ENCODE measurements at regions not wholly inside any gene's neighbourhood (a gene's known extent, or its start where the extent isn't known, plus 50 kb on each side); places are given as distances from the start of the nearest gene placed in this dataset.

DNA sequence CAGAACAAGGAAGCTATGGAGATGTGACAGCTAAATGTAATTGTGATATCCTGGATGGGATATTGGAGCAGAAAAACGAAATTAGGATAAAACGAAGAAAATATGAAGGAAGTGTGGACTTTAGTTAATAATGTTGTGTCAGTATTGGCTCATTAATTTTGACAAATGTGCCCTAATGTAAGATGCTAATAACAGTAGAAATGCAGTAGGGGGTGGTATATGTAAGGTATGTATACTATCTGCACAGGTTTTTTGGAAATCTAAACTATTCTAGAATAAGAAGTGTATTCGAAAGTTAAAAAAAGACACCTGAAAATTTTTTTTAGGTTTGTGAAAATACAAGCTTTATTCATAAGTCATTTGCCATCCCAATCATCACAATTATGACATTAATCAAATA lies 421.4 kb upstream of the B3GALT2 start:
- Histone ChIP-seq H3K79me2 (ENCODE audit: control insufficient read depth, insufficient read depth, low read length) (no peaks in the 10 kb centered on the region), H3K4me1 (ENCODE audit: control insufficient read depth, extremely low read depth, insufficient read depth, low read length) (no peaks in the 10 kb centered on the region), H3K27me3 (ENCODE audit: control insufficient read depth in 2 of 2, insufficient read depth in 2 of 2, low read length in 2 of 2) (no peaks in the 10 kb centered on the region), H2AFZ (ENCODE audit: low read depth, low read length) (no peak overlapping the region), H3K9me1 (replicated peaks; ENCODE audit: control insufficient read depth, extremely low read depth, insufficient read depth, low read length) (no peaks in the 10 kb centered on the region), H4K20me1 (replicated peaks; ENCODE audit: control insufficient read depth, extremely low read depth, insufficient read depth, low read length) (no peaks in the 10 kb centered on the region), H3K27ac (ENCODE audit: insufficient read depth, low read depth, low read length) (no peak overlapping the region), H3K36me3 (ENCODE audit: control insufficient read depth in 2 of 2, extremely low read depth in 1 of 2, insufficient read depth in 2 of 2, low read length in 2 of 2) (no peaks in the 10 kb centered on the region), H3K9ac (replicated peaks; ENCODE audit: extremely low read depth, insufficient read depth, low read length) (no peak overlapping the region), H3K9me3 (replicated peaks; ENCODE audit: control insufficient read depth, insufficient read depth, low read length) (no peaks in the 10 kb centered on the region), H3K4me2 (ENCODE audit: insufficient read depth, low read length) (no peak overlapping the region), H3K4me3 (replicated peaks in 1 of 3; ENCODE audit: insufficient read depth in 1 of 3, low read depth in 1 of 3, low read length in 3 of 3) (no peak overlapping the region)
- POLR2A ChIA-PET: no interaction called here
- DNase-seq (ENCODE audit: low read depth, low spot score) (no peak), FAIRE-seq (no peak)
- no TSS peak for BruUV-seq (replicated peaks)
- intact Hi-C loops (cut with micrococcal nuclease): no loop called here
- CTCF ChIA-PET: no interaction called here
- no peak for TF ChIP-seq POLR2AphosphoS5 (IDR thresholded peaks at IDR 0.05; ENCODE audit: insufficient read depth, low read depth, low read length)
- TF ChIP-seq, protein P1, sequence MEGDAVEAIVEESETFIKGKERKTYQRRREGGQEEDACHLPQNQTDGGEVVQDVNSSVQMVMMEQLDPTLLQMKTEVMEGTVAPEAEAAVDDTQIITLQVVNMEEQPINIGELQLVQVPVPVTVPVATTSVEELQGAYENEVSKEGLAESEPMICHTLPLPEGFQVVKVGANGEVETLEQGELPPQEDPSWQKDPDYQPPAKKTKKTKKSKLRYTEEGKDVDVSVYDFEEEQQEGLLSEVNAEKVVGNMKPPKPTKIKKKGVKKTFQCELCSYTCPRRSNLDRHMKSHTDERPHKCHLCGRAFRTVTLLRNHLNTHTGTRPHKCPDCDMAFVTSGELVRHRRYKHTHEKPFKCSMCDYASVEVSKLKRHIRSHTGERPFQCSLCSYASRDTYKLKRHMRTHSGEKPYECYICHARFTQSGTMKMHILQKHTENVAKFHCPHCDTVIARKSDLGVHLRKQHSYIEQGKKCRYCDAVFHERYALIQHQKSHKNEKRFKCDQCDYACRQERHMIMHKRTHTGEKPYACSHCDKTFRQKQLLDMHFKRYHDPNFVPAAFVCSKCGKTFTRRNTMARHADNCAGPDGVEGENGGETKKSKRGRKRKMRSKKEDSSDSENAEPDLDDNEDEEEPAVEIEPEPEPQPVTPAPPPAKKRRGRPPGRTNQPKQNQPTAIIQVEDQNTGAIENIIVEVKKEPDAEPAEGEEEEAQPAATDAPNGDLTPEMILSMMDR (IDR thresholded peaks at IDR 0.05; ENCODE audit: extremely low read depth in 1 of 2, insufficient read depth in 1 of 2, low read depth in 1 of 2, low read length in 2 of 2): no peak
- TF ChIP-seq, protein P2, sequence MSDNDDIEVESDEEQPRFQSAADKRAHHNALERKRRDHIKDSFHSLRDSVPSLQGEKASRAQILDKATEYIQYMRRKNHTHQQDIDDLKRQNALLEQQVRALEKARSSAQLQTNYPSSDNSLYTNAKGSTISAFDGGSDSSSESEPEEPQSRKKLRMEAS (IDR thresholded peaks at IDR 0.05; ENCODE audit: insufficient read depth, insufficient read length): no peak
- TF ChIP-seq GATA2 (IDR thresholded peaks at IDR 0.05; ENCODE audit: insufficient read depth, insufficient read length, low read depth, low read length): no peak
- no peak for TF ChIP-seq POLR2A (IDR thresholded peaks at IDR 0.05; ENCODE audit: low read depth, low read length)
- no peak for TF ChIP-seq EZH2 (IDR thresholded peaks at IDR 0.05; ENCODE audit: borderline replicate concordance, low read depth, low read length, severe bottlenecking)
- TF ChIP-seq MYC (IDR thresholded peaks at IDR 0.05; ENCODE audit: low read depth, low read length): no peak
- TF ChIP-seq JUN (IDR thresholded peaks at IDR 0.05; ENCODE audit: borderline replicate concordance, insufficient read depth, insufficient read length, low read depth): no peak
- no peak for TF ChIP-seq FOS (IDR thresholded peaks at IDR 0.05; ENCODE audit: borderline replicate concordance, insufficient read depth, low read length)
- dilution Hi-C loops (cut with MboI; ENCODE audit: extremely low pct_ligation_motif_present, low sequenced_read_pairs): no loop called here
